ENCODE measurements at regions not wholly inside any gene's neighbourhood (a gene's known extent, or its start where the extent isn't known, plus 50 kb on each side); places are given as distances from the start of the nearest gene placed in this dataset.

GRCh38 chr3:20844851-20845250 is 658.8 kb upstream of the SGO1 start:
- intact Hi-C loops (cut with micrococcal nuclease), result no loop called here
- Histone ChIP-seq H3K36me3 (ENCODE audit: control insufficient read depth in 1 of 2, insufficient read depth in 2 of 2, low read length in 2 of 2) (no peaks in the 10 kb centered on the region), H3K9me2 (ENCODE audit: insufficient read depth) (no peaks in the 10 kb centered on the region), H3K9ac (ENCODE audit: low read length) (no peak overlapping the region), H3K79me2 (ENCODE audit: insufficient read depth, low read length) (no peaks in the 10 kb centered on the region), H3K9me3 (ENCODE audit: control insufficient read depth in 1 of 2, insufficient read depth in 1 of 2, low read depth in 1 of 2, low read length in 2 of 2) (peaks cover 22 to 28% of the 10 kb centered on the region in 2 experiments; a peak in 3 of 4 replicates), H3K27ac (ENCODE audit: low read depth, low read length) (no peak overlapping the region), H2AFZ (ENCODE audit: low read depth, low read length, poor library complexity, severe bottlenecking) (no peak overlapping the region), H3K4me2 (ENCODE audit: low read length) (no peak overlapping the region), H3K27me3 (ENCODE audit: insufficient read depth, low read length) (no peaks in the 10 kb centered on the region), H3K4me3 (replicated peaks in 1 of 2; ENCODE audit: low read depth in 1 of 2, low read length in 2 of 2) (no peak overlapping the region), H3K4me1 (ENCODE audit: control insufficient read depth in 1 of 2, insufficient read depth in 2 of 2, low read length in 2 of 2) (no peaks in the 10 kb centered on the region), H4K20me1 (ENCODE audit: insufficient read depth) (no peaks in the 10 kb centered on the region)
- CTCF ChIA-PET, result no interaction called here
- DNase-seq (ENCODE audit: low read depth, low spot score), result no peak
- BruUV-seq (replicated peaks), result no TSS peak
- RAD21 ChIA-PET (ENCODE audit: low non-redundant PET in 1 of 2, low total read pairs in 2 of 2, uncharacterized antibody in 2 of 2, unreplicated experiment in 2 of 2), result no interaction called here
- TF ChIP-seq FOSL1 (IDR thresholded peaks at IDR 0.05; ENCODE audit: low read depth) (no peak), TCF7L2 (IDR thresholded peaks at IDR 0.05; ENCODE audit: borderline replicate concordance, extremely low read depth, insufficient read depth, insufficient read length) (no peak), POLR2A (IDR thresholded peaks at IDR 0.05; ENCODE audit: borderline replicate concordance, extremely low read depth, insufficient read depth, insufficient read length) (no peak), ZFX (IDR thresholded peaks at IDR 0.05) (no peak), CBX3 (IDR thresholded peaks at IDR 0.05; ENCODE audit: low read depth) (no peak), EZH2 (IDR thresholded peaks at IDR 0.05) (no peak), JUND (IDR thresholded peaks at IDR 0.05) (no peak), CEBPB (IDR thresholded peaks at IDR 0.05; ENCODE audit: low read depth) (no peak), EZH2phosphoT487 (IDR thresholded peaks at IDR 0.05; ENCODE audit: borderline replicate concordance) (no peak), REST (IDR thresholded peaks at IDR 0.05; ENCODE audit: low read depth) (no peak), SRF (IDR thresholded peaks at IDR 0.05; ENCODE audit: low read depth) (no peak), YY1 (IDR thresholded peaks at IDR 0.05; ENCODE audit: extremely low read depth, insufficient replicate concordance, low read depth, low read length) (no peak), RAD21 (IDR thresholded peaks at IDR 0.05; ENCODE audit: low read depth) (no peak), ZNF274 (IDR thresholded peaks at IDR 0.05; ENCODE audit: low read depth, low read length) (no peak), POLR2AphosphoS5 (IDR thresholded peaks at IDR 0.05; ENCODE audit: low read depth, low read length) (no peak), ZBTB33 (IDR thresholded peaks at IDR 0.05; ENCODE audit: extremely low read depth, insufficient replicate concordance, low read length) (no peak), EGR1 (IDR thresholded peaks at IDR 0.05; ENCODE audit: low read depth) (no peak), SP1 (IDR thresholded peaks at IDR 0.05; ENCODE audit: low read depth) (no peak)
- TF ChIP-seq, protein P1, sequence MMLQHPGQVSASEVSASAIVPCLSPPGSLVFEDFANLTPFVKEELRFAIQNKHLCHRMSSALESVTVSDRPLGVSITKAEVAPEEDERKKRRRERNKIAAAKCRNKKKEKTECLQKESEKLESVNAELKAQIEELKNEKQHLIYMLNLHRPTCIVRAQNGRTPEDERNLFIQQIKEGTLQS (IDR thresholded peaks at IDR 0.05), result no peak
- TF ChIP-seq, protein P2, sequence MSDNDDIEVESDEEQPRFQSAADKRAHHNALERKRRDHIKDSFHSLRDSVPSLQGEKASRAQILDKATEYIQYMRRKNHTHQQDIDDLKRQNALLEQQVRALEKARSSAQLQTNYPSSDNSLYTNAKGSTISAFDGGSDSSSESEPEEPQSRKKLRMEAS (IDR thresholded peaks at IDR 0.05), result no peak
- POLR2A ChIA-PET, result no interaction called here
- no peak for ATAC-seq

All from HCT116 (cell line).